ENCODE measurements at regions not wholly inside any gene's neighbourhood (a gene's known extent, or its start where the extent isn't known, plus 50 kb on each side); places are given as distances from the start of the nearest gene placed in this dataset.
A peak's percentile ranks its signal among the peaks of the same experiment; 100 is the strongest.

DNA sequence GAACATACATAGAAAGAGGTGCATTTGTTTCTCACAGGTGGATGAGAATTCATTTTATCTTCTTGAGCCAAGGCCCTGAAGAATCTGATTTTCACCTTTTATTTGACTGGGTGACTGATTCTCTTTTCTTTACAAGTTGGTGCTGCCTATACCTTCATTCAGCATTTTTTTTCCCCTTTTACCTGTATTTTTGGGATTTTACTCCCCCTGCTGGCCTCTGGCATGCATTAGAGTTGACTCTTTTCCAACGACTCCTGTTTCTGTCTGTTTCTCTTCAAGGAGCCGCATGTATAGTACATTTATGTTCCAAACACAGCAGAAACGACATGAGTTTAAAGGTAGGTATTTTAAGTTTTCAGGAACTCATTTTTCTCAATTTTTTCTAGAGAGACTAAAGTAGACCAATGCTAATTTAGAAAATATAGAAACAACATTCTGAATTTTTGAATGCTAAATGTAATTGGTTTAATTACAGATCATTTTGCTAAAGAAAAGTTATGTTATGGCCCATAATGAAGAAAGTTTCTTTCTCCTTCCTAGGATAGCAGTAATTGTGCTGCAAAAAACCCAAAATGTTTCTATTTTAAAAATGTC lies 149.8 kb upstream of the HDAC9 start:
- TF ChIP-seq, protein P1, sequence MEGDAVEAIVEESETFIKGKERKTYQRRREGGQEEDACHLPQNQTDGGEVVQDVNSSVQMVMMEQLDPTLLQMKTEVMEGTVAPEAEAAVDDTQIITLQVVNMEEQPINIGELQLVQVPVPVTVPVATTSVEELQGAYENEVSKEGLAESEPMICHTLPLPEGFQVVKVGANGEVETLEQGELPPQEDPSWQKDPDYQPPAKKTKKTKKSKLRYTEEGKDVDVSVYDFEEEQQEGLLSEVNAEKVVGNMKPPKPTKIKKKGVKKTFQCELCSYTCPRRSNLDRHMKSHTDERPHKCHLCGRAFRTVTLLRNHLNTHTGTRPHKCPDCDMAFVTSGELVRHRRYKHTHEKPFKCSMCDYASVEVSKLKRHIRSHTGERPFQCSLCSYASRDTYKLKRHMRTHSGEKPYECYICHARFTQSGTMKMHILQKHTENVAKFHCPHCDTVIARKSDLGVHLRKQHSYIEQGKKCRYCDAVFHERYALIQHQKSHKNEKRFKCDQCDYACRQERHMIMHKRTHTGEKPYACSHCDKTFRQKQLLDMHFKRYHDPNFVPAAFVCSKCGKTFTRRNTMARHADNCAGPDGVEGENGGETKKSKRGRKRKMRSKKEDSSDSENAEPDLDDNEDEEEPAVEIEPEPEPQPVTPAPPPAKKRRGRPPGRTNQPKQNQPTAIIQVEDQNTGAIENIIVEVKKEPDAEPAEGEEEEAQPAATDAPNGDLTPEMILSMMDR (IDR thresholded peaks at IDR 0.05) = peak; percentile 49 to 70 (median 70)
- TF ChIP-seq POLR2A (IDR thresholded peaks at IDR 0.05) = no peak
- no peak for TF ChIP-seq EP300 (IDR thresholded peaks at IDR 0.05)
